Lower lobe of right lung (tissue), 2 donors: ENCODE measurements at regions not wholly inside any gene's neighbourhood (a gene's known extent, or its start where the extent isn't known, plus 50 kb on each side); places are given as distances from the start of the nearest gene placed in this dataset.

Experiments
- ATAC-seq, 2 donors: fragments of 200-7000 bp; cut with Tn5 transposase; one replicate each; pipeline ENCODE4 v1.9.1; 2020 to 2022; ENCODE audit warnings: mild to moderate bottlenecking in 2 of 2, moderate library complexity in 2 of 2
- DNase-seq: peaks from one replicate; pipeline ENCODE4 v3.0.0-alpha.2; 2020
- H3K27ac ChIP-seq: fragments of 200-600 bp; one replicate; pipeline ENCODE4 v1.8.0; 2022
- H3K27me3 ChIP-seq: fragments of 200-600 bp; one replicate; pipeline ENCODE4 v1.8.0; 2022; ENCODE audit warnings: low read depth
- H3K36me3 ChIP-seq: fragments of 200-600 bp; one replicate; pipeline ENCODE4 v1.8.0; 2022; ENCODE audit warnings: mild to moderate bottlenecking
- H3K4me1 ChIP-seq: fragments of 200-600 bp; one replicate; pipeline ENCODE4 v1.8.0; 2022
- H3K4me3 ChIP-seq: fragments of 200-600 bp; one replicate; pipeline ENCODE4 v1.8.0; 2022; ENCODE audit warnings: mild to moderate bottlenecking
- H3K9me3 ChIP-seq: fragments of 200-600 bp; one replicate; pipeline ENCODE4 v1.8.0; 2022
- CTCF ChIP-seq: fragments of 200-600 bp; IDR thresholded peaks from one replicate; pipeline ENCODE4 v1.8.0; 2022; ENCODE audit warnings: antibody characterized with exemption, mild to moderate bottlenecking
- intact Hi-C: fragments of 100-400 bp; cut with DNase I; formaldehyde crosslinking; loops from one replicate; pipeline ENCODE4 v1.11.0; 2022
- donor health status: DM: no; HTN: yes; CAD: no; lungs with severe emphysema.

- Histone ChIP-seq H3K4me1 (no peaks in the 10 kb centered on the region), H3K9me3 (peaks cover 3% of the 10 kb centered on the region), H3K27me3 (no peaks in the 10 kb centered on the region), H3K27ac (no peak overlapping the region), H3K36me3 (no peaks in the 10 kb centered on the region), H3K4me3 (no peak overlapping the region)
- no peak for TF ChIP-seq CTCF
- intact Hi-C loops, result no loop called here
- ATAC-seq, result no peak
- no peak for DNase-seq
Measured at GRCh38 chr3:74693696-74694393, 79.4 kb upstream of the CNTN3 start.

- intact Hi-C loops, result no loop called here
- no peak for TF ChIP-seq CTCF
- H3K9me3 ChIP-seq, result peaks cover 3% of the 10 kb centered on the region
- no peak overlapping the region for H3K27ac ChIP-seq
- no peaks in the 10 kb centered on the region for H3K36me3 ChIP-seq
- H3K4me1 ChIP-seq, result no peaks in the 10 kb centered on the region
- ATAC-seq, result no peak
- DNase-seq, result no peak
- H3K4me3 ChIP-seq, result no peak overlapping the region
- no peaks in the 10 kb centered on the region for H3K27me3 ChIP-seq
Measured at GRCh38 chr3:74693251-74693650, 78.8 kb upstream of the CNTN3 start.

GRCh38 chr3:74691946-74692345 is 77.5 kb upstream of the CNTN3 start:
- no peak overlapping the region for H3K27ac ChIP-seq
- no peaks in the 10 kb centered on the region for H3K27me3 ChIP-seq
- H3K9me3 ChIP-seq, result peaks cover 3% of the 10 kb centered on the region
- H3K4me1 ChIP-seq, result no peaks in the 10 kb centered on the region
- no peak for TF ChIP-seq CTCF
- intact Hi-C loops, result no loop called here
- H3K36me3 ChIP-seq, result no peaks in the 10 kb centered on the region
- ATAC-seq (no peak), DNase-seq (no peak)
- H3K4me3 ChIP-seq, result no peak overlapping the region

GRCh38 chr3:74673326-74673725 is 58.9 kb upstream of the CNTN3 start:
- Histone ChIP-seq H3K36me3 (no peaks in the 10 kb centered on the region), H3K9me3 (no peaks in the 10 kb centered on the region), H3K4me3 (no peak overlapping the region), H3K4me1 (no peaks in the 10 kb centered on the region), H3K27me3 (no peaks in the 10 kb centered on the region), H3K27ac (no peak overlapping the region)
- intact Hi-C loops, result no loop called here
- TF ChIP-seq CTCF, result no peak
- no peak for DNase-seq
- no peak for ATAC-seq

GRCh38 chr3:74664606-74665005 is 50.1 kb upstream of the CNTN3 start:
- no peak overlapping the region for H3K27ac ChIP-seq
- no peaks in the 10 kb centered on the region for H3K36me3 ChIP-seq
- DNase-seq (no peak), ATAC-seq (no peak)
- no peaks in the 10 kb centered on the region for H3K27me3 ChIP-seq
- intact Hi-C loops, result no loop called here
- H3K4me3 ChIP-seq, result no peak overlapping the region
- TF ChIP-seq CTCF, result no peak
- no peaks in the 10 kb centered on the region for H3K9me3 ChIP-seq
- H3K4me1 ChIP-seq, result no peaks in the 10 kb centered on the region
